Urinary bladder (tissue), 3 donors: ENCODE measurements at regions not wholly inside any gene's neighbourhood (a gene's known extent, or its start where the extent isn't known, plus 50 kb on each side); places are given as distances from the start of the nearest gene placed in this dataset.
"Not testable (repeated sequence)": the region's sequence is repeated elsewhere in the genome, so short reads cannot be mapped to it uniquely, and the experiment has no call there.

Source experiments
- DNase-seq: peaks from one replicate; pipeline ENCODE4 v3.0.0-alpha.2; 2015; ENCODE audit errors: extremely low spot score
- H3K27ac ChIP-seq: one replicate; pipeline ENCODE4 v1.5.1; 2013; ENCODE audit warnings: low read depth, mild to moderate bottlenecking, moderate library complexity
- H3K36me3 ChIP-seq: one replicate; pipeline ENCODE4 v1.6.1; 2013; ENCODE audit warnings: mild to moderate bottlenecking, moderate library complexity; ENCODE audit not compliant: insufficient read depth
- H3K4me1 ChIP-seq: one replicate; pipeline ENCODE4 v1.6.1; 2013; ENCODE audit warnings: mild to moderate bottlenecking, moderate library complexity; ENCODE audit not compliant: insufficient read depth
- H3K4me3 ChIP-seq: one replicate; pipeline ENCODE4 v1.5.1; 2013; ENCODE audit warnings: low read depth, low read length
- WGBS: extraction: QIAGEN DNeasy Blood & Tissue Kit; methylation state at CpG from one replicate; pipeline ENCODE4 v1.1.7; 2013; 5-methylcytosine and 5-hydroxymethylcytosine counted together
- donor health status: healthy with polysubstance abuse.
- donor health status: healthy.

DNA sequence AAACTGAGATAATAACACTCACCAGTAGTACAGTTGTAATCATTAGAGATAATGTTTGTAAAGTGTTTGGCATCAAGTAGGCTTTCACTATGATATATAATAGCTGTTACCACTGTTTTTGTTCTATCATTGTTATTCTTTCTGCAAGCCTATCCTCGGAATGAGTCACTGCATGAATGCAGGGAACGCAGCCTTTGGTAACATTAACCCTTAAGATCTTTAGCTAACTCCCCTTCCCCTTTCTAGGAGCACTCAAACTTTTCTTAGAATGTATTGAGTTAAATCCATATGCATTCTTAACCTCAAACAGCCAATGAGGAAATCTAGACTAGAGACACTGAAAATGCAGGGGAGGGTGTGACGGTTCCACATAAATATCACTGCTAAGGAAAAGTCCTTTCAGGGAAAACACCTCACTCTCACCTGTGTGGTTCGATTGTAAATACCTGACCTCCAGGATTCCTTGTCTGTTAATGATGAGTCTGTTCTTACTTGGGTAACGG is 467.3 kb downstream of the SETD4 start:
- Histone ChIP-seq H3K4me1 (no peaks in the 10 kb centered on the region), H3K4me3 (no peak overlapping the region), H3K27ac (no peak overlapping the region), H3K36me3 (no peaks in the 10 kb centered on the region)
- DNase-seq, result no peak
- 39% methylated on average over 5 of the region's 5 CpGs for WGBS

GRCh38 chr21:35590284-35590683 is 470.0 kb downstream of the SETD4 start:
- not testable (repeated sequence) for H3K36me3 ChIP-seq, H3K4me3 ChIP-seq, H3K27ac ChIP-seq, H3K4me1 ChIP-seq, DNase-seq
- WGBS, result 92% methylated on average over 3 of the region's 3 CpGs

- Histone ChIP-seq H3K4me1 (no peaks in the 10 kb centered on the region), H3K36me3 (no peaks in the 10 kb centered on the region), H3K4me3 (no peak overlapping the region), H3K27ac (no peak overlapping the region)
- no peak for DNase-seq
- WGBS, result 93% methylated on average over 8 of the region's 8 CpGs
Measured at GRCh38 chr21:35587841-35588380, 472.4 kb downstream of the SETD4 start.

DNA sequence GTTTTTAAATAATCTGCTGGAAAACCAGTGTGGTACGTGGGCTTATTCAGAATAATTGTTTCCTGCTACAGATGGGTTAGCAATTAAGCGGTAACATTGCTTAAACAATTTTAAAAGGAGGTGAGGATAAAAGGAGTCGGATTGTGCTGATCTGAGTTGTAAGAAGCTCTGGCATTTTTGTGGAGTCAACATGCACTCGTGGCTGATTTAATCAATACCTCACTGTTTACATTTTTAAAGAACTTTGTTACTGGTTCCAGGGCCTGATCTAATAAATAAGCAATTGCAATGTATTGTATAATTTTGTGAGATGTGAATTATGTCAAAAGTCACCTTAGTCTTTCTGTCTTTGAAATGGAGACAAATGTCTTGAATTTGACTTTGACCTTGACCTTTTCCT is 474.0 kb downstream of the SETD4 start:
- Histone ChIP-seq H3K27ac (no peak overlapping the region), H3K4me3 (no peak overlapping the region), H3K4me1 (no peaks in the 10 kb centered on the region), H3K36me3 (no peaks in the 10 kb centered on the region)
- DNase-seq, result no peak
- WGBS, result 52% methylated on average over 4 of the region's 4 CpGs

GRCh38 chr21:35585878-35586277 is 474.4 kb downstream of the SETD4 start:
- no peaks in the 10 kb centered on the region for H3K36me3 ChIP-seq
- no peak for DNase-seq
- 41% methylated on average over 5 of the region's 5 CpGs for WGBS
- H3K4me3 ChIP-seq, result no peak overlapping the region
- no peaks in the 10 kb centered on the region for H3K4me1 ChIP-seq
- no peak overlapping the region for H3K27ac ChIP-seq

GRCh38 chr21:35585155-35585554 is 475.2 kb downstream of the SETD4 start:
- Histone ChIP-seq H3K4me1 (no peaks in the 10 kb centered on the region), H3K27ac (no peak overlapping the region), H3K4me3 (no peak overlapping the region), H3K36me3 (no peaks in the 10 kb centered on the region)
- DNase-seq, result no peak
- 47% methylated on average over 6 of the region's 6 CpGs for WGBS

- Histone ChIP-seq H3K4me3 (no peak overlapping the region), H3K36me3 (no peaks in the 10 kb centered on the region), H3K4me1 (no peaks in the 10 kb centered on the region), H3K27ac (no peak overlapping the region)
- no peak for DNase-seq
- 76% methylated on average over 8 of the region's 8 CpGs for WGBS
Measured at GRCh38 chr21:35583566-35584216, 476.6 kb downstream of the SETD4 start.

GRCh38 chr21:35582731-35583130 is 477.6 kb downstream of the SETD4 start:
- 85% methylated on average over 1 of the region's 1 CpG for WGBS
- DNase-seq, result no peak
- H3K27ac ChIP-seq, result no peak overlapping the region
- H3K36me3 ChIP-seq, result no peaks in the 10 kb centered on the region
- H3K4me1 ChIP-seq, result no peaks in the 10 kb centered on the region
- no peak overlapping the region for H3K4me3 ChIP-seq

DNA sequence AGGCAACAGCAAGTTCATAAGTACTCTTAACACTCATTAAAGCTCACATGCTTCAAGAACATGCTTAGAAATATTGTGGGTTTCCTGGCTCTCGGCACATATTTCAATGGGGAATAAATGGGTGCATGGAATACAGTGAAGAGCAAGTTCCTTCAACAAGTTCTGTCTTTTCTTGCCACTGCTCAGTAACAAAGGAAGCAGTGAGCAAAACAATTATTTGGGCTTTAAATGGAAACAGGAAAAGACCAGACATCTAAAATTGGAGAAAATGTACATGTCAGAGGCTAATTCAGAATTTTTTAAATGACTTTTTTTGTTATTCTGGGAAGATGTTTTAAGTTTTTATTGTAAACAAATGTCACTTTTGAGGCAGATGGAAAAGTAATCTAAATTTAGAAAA is 478.7 kb downstream of the SETD4 start:
- Histone ChIP-seq H3K4me1 (no peaks in the 10 kb centered on the region), H3K27ac (no peak overlapping the region), H3K36me3 (no peaks in the 10 kb centered on the region), H3K4me3 (no peak overlapping the region)
- no peak for DNase-seq
- whole genome bisulfite sequencing, result 70% methylated on average over 1 of the region's 1 CpG

- Histone ChIP-seq H3K4me3 (no peak overlapping the region), H3K36me3 (no peaks in the 10 kb centered on the region), H3K4me1 (no peaks in the 10 kb centered on the region), H3K27ac (no peak overlapping the region)
- WGBS, result 75% methylated on average over 2 of the region's 2 CpGs
- DNase-seq, result no peak
Measured at GRCh38 chr21:35579520-35580293, 480.6 kb downstream of the SETD4 start.

DNA sequence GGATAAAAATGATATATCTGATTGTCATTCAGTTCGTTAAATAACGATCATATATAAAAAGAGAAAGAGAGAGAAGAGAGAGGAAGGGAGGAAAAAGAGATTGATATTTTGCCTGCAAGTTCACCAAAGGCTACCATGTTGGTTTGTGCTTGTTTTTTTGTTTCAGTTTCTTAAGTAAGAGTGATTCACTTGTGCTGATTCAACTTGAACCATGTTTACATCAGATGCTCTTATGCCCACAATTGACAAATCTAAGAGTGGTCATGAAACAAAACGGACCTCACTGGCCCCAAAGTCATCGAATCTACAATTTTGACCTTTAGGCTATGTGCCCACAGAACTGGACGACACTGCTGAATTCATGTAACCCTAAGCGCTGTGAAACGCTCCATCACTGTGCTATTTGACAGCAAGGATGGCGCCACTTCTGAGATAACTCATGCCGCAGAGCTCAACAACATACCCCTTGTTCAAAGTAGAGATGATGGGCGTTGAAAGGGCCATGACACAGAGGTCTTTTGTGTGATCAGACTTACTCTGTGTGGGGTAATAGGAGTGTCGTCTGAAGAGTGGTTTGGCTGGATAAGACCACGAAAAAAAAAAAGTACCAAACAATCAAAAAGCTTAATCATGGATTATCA is 481.4 kb downstream of the SETD4 start:
- no peaks in the 10 kb centered on the region for H3K36me3 ChIP-seq
- no peaks in the 10 kb centered on the region for H3K4me1 ChIP-seq
- no peak for DNase-seq
- 88% methylated on average over 12 of the region's 12 CpGs for WGBS
- no peak overlapping the region for H3K4me3 ChIP-seq
- no peak overlapping the region for H3K27ac ChIP-seq

DNA sequence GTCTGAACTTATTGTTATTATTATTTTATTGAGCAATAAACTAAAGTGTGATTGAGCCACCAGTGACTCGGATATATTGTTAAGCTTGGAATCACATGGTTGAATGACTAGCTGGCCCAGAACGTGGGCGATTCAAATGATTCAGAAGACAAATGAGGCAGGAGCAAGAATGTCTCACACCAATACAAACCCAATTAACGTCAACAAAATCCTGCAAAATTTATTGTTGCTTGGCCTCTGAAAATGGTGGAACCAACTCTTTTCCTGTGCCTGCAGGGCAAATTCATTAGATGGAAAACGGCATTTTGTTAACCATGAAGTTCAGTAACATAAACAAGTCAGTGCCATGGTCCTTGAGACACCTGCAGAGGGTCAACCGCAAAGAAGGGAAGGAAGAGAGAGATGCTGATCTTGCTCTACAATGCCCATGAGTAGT is 482.0 kb downstream of the SETD4 start:
- WGBS, result 67% methylated on average over 6 of the region's 6 CpGs

GRCh38 chr21:35575280-35575915 is 484.9 kb downstream of the SETD4 start:
- Histone ChIP-seq H3K27ac (no peak overlapping the region), H3K4me1 (peaks cover 2% of the 10 kb centered on the region), H3K4me3 (no peak overlapping the region), H3K36me3 (no peaks in the 10 kb centered on the region)
- WGBS, result 93% methylated on average over 3 of the region's 3 CpGs
- DNase-seq, result no peak

More for the DNA sequence above, 482.0 kb downstream of the SETD4 start:
- no peak for DNase-seq
- no peaks in the 10 kb centered on the region for H3K36me3 ChIP-seq
- H3K4me1 ChIP-seq, result no peaks in the 10 kb centered on the region
- no peak overlapping the region for H3K27ac ChIP-seq
- no peak overlapping the region for H3K4me3 ChIP-seq
